ENCODE measurements at regions not wholly inside any gene's neighbourhood (a gene's known extent, or its start where the extent isn't known, plus 50 kb on each side); places are given as distances from the start of the nearest gene placed in this dataset.

DNA sequence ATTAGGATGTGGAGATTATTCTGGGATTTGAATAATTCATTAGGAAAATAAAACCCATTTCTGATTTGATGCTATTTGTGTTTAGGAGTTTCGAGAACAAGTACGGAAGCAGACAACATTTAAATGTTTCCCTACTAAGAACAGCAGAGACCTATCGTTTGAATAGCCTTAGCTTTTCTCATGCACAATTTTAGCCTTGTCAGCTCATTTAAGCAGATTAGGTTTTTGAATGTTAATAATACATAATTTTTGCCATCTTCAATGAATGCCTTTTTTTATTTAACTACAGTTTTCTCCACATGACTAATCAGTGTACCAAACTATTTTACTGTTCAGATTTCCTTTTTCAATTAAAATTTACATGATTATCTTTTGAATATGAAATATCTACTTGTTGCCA is 592.0 kb downstream of the BCKDHB start:
- no peak for FAIRE-seq
- no peak for TF ChIP-seq POU2F2 (IDR thresholded peaks at IDR 0.05; ENCODE audit: low read depth, low read length)
- no peak for TF ChIP-seq SPI1 (IDR thresholded peaks at IDR 0.05; ENCODE audit: low read depth, low read length)
- no peak for TF ChIP-seq PAX5 (IDR thresholded peaks at IDR 0.05; ENCODE audit: insufficient read depth, low read length, severe bottlenecking)
- no peak for TF ChIP-seq TAF1 (IDR thresholded peaks at IDR 0.05; ENCODE audit: low read depth, low read length)
- TF ChIP-seq POLR2A (IDR thresholded peaks at IDR 0.05; ENCODE audit: low read depth, low read length): no peak
- TF ChIP-seq POLR2AphosphoS5 (IDR thresholded peaks at IDR 0.05; ENCODE audit: low read depth, low read length): no peak
- no peak for DNase-seq (ENCODE audit: insufficient read length, low spot score)

DNA sequence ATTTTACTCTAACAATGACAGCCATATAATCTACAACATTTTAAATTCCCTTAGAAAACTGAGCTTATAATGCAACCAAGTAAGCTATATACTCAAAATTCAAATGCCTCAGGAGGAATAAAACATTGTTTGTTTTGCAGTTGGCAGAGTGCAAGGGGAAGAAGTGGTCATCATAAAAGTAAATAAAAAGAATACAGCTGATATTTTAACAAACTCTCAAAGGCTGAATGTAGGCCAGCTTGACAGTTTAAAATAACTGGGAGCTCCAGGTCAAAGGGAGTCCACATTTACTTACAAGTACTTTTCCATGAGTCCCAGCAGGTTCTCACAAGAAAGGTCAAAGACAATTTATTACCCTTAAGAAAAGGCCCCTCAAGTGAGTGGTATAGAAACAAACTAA is 589.8 kb downstream of the BCKDHB start:
- DNase-seq (ENCODE audit: insufficient read length, low spot score) (no peak), FAIRE-seq (no peak)
- no peak for TF ChIP-seq SPI1 (IDR thresholded peaks at IDR 0.05; ENCODE audit: low read depth, low read length)
- no peak for TF ChIP-seq POLR2AphosphoS5 (IDR thresholded peaks at IDR 0.05; ENCODE audit: low read depth, low read length)
- no peak for TF ChIP-seq PAX5 (IDR thresholded peaks at IDR 0.05; ENCODE audit: insufficient read depth, low read length, severe bottlenecking)
- TF ChIP-seq TAF1 (IDR thresholded peaks at IDR 0.05; ENCODE audit: low read depth, low read length): no peak
- no peak for TF ChIP-seq POU2F2 (IDR thresholded peaks at IDR 0.05; ENCODE audit: low read depth, low read length)
- no peak for TF ChIP-seq POLR2A (IDR thresholded peaks at IDR 0.05; ENCODE audit: low read depth, low read length)

DNA sequence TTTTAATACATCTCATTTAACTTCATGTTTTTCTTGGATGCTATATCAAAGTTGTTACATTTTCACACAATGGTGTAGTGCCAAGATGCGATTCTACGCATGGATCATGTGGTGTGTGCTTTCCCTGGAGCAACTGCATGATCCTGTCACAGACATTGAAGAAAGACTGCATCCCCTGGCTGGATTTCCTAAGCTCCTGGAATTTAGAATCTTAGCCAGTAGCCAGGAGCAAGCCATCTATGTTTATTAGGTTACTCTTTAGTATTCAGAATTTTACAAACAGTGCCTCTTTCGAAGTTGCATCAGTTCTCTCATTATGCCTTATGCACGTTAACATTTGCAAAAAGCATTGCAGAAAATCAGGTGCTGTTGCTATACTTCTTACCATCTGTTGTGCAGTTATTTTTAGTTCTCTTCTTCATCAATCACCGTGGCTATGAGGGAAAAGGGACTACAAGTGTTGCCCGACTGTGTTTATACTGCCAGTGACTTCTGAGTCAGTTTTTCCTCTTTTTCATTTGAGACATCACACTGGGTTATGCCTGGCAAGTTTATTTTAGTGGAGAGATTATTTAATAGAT is 584.2 kb downstream of the BCKDHB start:
- DNase-seq (ENCODE audit: insufficient read length, low spot score) (no peak), FAIRE-seq (no peak)

DNA sequence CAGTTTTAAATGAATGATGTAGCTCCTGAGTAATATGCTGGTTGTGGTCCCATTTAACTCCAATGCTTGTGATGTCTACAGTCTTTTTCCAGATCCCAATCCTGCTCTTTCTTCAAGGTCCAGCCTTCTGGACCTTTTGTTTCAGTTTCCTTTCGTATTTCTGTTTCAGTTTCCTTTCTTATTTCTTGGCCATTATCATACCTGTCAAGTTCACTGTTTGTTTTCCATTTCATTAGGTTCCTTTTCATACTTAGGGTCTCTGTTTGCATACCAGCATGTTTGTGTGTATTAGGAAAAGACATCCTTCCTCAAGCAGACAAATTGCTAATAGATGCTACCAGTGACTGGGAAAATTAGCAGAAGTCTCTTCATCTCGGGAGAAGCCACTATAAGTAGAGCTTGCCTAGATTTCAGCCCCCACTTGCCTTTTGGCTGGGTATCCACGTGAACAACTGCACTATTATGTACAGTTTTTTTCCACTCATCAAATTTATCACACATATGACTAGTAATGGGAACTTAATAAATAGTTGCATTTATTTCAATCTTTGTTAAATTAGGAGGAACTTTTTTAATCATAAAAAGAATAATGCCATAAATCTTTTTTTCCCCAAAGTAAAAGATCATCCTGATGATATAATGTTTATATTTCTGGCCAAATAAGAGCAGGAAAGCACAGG is 583.4 kb downstream of the BCKDHB start:
- TF ChIP-seq PAX5 (IDR thresholded peaks at IDR 0.05; ENCODE audit: insufficient read depth, low read length, severe bottlenecking) (no peak), SPI1 (IDR thresholded peaks at IDR 0.05; ENCODE audit: low read depth, low read length) (no peak), POU2F2 (IDR thresholded peaks at IDR 0.05; ENCODE audit: low read depth, low read length) (no peak), POLR2AphosphoS5 (IDR thresholded peaks at IDR 0.05; ENCODE audit: low read depth, low read length) (no peak), TAF1 (IDR thresholded peaks at IDR 0.05; ENCODE audit: low read depth, low read length) (no peak), POLR2A (IDR thresholded peaks at IDR 0.05; ENCODE audit: low read depth, low read length) (no peak)
- DNase-seq (ENCODE audit: insufficient read length, low spot score): no peak
- no peak for FAIRE-seq

More for the DNA sequence above, 584.2 kb downstream of the BCKDHB start:
- TF ChIP-seq SPI1 (IDR thresholded peaks at IDR 0.05; ENCODE audit: low read depth, low read length) (no peak), POU2F2 (IDR thresholded peaks at IDR 0.05; ENCODE audit: low read depth, low read length) (no peak), TAF1 (IDR thresholded peaks at IDR 0.05; ENCODE audit: low read depth, low read length) (no peak), PAX5 (IDR thresholded peaks at IDR 0.05; ENCODE audit: insufficient read depth, low read length, severe bottlenecking) (no peak), POLR2A (IDR thresholded peaks at IDR 0.05; ENCODE audit: low read depth, low read length) (no peak), POLR2AphosphoS5 (IDR thresholded peaks at IDR 0.05; ENCODE audit: low read depth, low read length) (no peak)

DNA sequence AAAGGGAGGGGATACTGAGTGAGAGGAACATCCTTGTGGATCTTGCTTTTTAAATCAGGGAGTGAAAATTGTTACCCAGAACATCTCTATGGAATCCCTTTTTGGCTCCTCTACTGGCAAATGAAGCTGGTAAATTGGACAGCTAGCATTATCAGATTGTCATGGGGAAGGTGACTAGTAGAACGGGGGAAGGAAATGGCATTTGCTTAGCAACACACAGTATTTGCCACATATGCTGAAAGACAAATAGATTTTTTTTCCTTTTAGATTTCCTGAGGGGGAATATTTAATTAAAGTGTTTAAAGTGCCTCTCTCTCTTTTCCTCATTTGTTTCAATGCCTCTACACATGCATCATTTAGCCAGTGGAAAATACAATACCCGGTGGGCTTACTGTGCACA is 573.5 kb downstream of the BCKDHB start:
- FAIRE-seq (no peak), DNase-seq (ENCODE audit: insufficient read length, low spot score) (no peak)
- TF ChIP-seq TAF1 (IDR thresholded peaks at IDR 0.05; ENCODE audit: low read depth, low read length) (no peak), PAX5 (IDR thresholded peaks at IDR 0.05; ENCODE audit: insufficient read depth, low read length, severe bottlenecking) (no peak), POU2F2 (IDR thresholded peaks at IDR 0.05; ENCODE audit: low read depth, low read length) (no peak), POLR2A (IDR thresholded peaks at IDR 0.05; ENCODE audit: low read depth, low read length) (no peak), POLR2AphosphoS5 (IDR thresholded peaks at IDR 0.05; ENCODE audit: low read depth, low read length) (no peak), SPI1 (IDR thresholded peaks at IDR 0.05; ENCODE audit: low read depth, low read length) (no peak)

DNA sequence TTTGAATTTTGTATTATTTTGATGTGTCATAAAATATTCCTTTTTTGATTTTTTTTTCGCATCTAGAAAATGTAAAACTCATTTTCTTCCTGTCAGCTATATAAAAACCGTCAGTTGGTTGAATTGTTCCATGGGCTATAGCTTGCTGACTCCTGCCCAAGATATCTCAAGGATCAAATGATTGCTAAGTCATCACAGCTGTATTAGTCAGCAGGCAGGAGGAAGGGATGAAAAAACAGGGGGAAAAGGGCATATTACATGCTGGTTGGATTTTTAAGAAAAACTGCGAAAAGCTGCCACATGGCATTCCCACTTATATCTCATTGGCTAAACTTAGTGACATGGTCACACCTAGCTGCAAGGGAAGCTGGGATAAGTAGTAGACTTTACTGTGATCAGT is 569.9 kb downstream of the BCKDHB start:
- TF ChIP-seq POLR2A (IDR thresholded peaks at IDR 0.05; ENCODE audit: low read depth, low read length) (no peak), POU2F2 (IDR thresholded peaks at IDR 0.05; ENCODE audit: low read depth, low read length) (no peak), SPI1 (IDR thresholded peaks at IDR 0.05; ENCODE audit: low read depth, low read length) (no peak), POLR2AphosphoS5 (IDR thresholded peaks at IDR 0.05; ENCODE audit: low read depth, low read length) (no peak), PAX5 (IDR thresholded peaks at IDR 0.05; ENCODE audit: insufficient read depth, low read length, severe bottlenecking) (no peak), TAF1 (IDR thresholded peaks at IDR 0.05; ENCODE audit: low read depth, low read length) (no peak)
- DNase-seq (ENCODE audit: insufficient read length, low spot score): no peak
- no peak for FAIRE-seq

DNA sequence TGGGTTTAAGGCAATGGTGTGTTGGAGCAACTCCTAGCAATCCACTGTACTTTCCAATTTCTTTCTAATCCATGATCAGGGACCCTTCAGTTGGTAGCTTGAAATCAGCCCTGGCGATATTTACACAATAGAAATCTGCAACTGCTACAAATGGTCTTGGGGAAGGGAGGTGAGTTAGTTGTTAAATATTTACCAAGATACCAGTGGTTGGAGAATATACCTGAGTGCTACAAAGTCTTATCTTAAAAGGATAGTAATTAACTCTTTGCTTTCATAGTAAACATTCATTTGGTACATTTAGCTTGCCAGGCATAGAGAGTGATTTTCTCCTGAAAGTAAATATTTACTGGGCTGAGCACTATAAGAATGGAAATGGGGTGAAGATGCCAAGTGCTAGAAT is 568.2 kb downstream of the BCKDHB start:
- FAIRE-seq: no peak
- TF ChIP-seq SPI1 (IDR thresholded peaks at IDR 0.05; ENCODE audit: low read depth, low read length): no peak
- TF ChIP-seq POLR2AphosphoS5 (IDR thresholded peaks at IDR 0.05; ENCODE audit: low read depth, low read length): no peak
- no peak for TF ChIP-seq POU2F2 (IDR thresholded peaks at IDR 0.05; ENCODE audit: low read depth, low read length)
- no peak for TF ChIP-seq TAF1 (IDR thresholded peaks at IDR 0.05; ENCODE audit: low read depth, low read length)
- TF ChIP-seq PAX5 (IDR thresholded peaks at IDR 0.05; ENCODE audit: insufficient read depth, low read length, severe bottlenecking): no peak
- no peak for TF ChIP-seq POLR2A (IDR thresholded peaks at IDR 0.05; ENCODE audit: low read depth, low read length)
- DNase-seq (ENCODE audit: insufficient read length, low spot score): no peak

DNA sequence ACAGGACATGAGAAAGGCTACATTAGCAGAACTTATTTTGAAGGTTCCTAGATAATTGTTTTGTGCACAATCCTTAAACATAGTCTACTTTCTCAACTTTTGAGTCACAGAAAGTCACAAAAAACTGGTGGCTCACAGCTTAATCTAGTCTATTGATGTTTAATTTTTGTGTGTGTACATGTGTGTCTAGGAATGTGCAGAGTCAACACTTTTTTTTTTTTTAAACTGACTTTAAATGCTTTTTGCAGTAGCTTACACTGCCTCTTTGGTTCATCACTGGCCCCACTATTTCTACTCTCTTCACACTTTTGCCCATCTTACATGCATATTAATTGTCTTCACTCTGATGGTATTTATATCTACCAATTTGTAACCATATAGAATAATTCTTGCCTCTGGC is 566.9 kb downstream of the BCKDHB start:
- FAIRE-seq: no peak
- no peak for DNase-seq (ENCODE audit: insufficient read length, low spot score)
- TF ChIP-seq PAX5 (IDR thresholded peaks at IDR 0.05; ENCODE audit: insufficient read depth, low read length, severe bottlenecking) (no peak), POLR2A (IDR thresholded peaks at IDR 0.05; ENCODE audit: low read depth, low read length) (no peak), POU2F2 (IDR thresholded peaks at IDR 0.05; ENCODE audit: low read depth, low read length) (no peak), SPI1 (IDR thresholded peaks at IDR 0.05; ENCODE audit: low read depth, low read length) (no peak), POLR2AphosphoS5 (IDR thresholded peaks at IDR 0.05; ENCODE audit: low read depth, low read length) (no peak), TAF1 (IDR thresholded peaks at IDR 0.05; ENCODE audit: low read depth, low read length) (no peak)

DNA sequence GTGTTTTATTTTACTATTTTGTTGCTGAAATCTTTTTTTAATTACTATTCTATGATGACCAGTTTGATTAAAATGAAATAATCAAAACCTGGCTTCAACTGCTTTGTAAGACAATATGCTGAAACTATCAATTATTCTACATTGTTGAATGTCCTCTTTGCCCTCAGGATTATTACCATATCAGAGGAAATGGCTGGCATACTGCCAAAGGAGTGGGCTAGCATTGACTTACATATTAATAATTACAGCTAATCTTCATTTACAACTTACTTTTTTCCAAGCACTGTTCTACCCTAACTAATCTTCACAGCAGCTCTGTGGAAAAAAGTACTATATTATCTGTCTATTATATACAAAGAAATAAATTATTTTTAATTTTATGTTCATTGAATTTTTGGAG is 560.5 kb downstream of the BCKDHB start:
- no peak for DNase-seq (ENCODE audit: insufficient read length, low spot score)
- FAIRE-seq: no peak
- TF ChIP-seq POLR2A (IDR thresholded peaks at IDR 0.05; ENCODE audit: low read depth, low read length) (no peak), POLR2AphosphoS5 (IDR thresholded peaks at IDR 0.05; ENCODE audit: low read depth, low read length) (no peak), PAX5 (IDR thresholded peaks at IDR 0.05; ENCODE audit: insufficient read depth, low read length, severe bottlenecking) (no peak), TAF1 (IDR thresholded peaks at IDR 0.05; ENCODE audit: low read depth, low read length) (no peak), SPI1 (IDR thresholded peaks at IDR 0.05; ENCODE audit: low read depth, low read length) (no peak), POU2F2 (IDR thresholded peaks at IDR 0.05; ENCODE audit: low read depth, low read length) (no peak)

All from GM12891 (cell line).